Loucy (cell line): ENCODE measurements at regions not wholly inside any gene's neighbourhood (a gene's known extent, or its start where the extent isn't known, plus 50 kb on each side); places are given as distances from the start of the nearest gene placed in this dataset.

Experiments used
- H2AFZ ChIP-seq: fragments of 200-600 bp; sonication (generic); 2 replicates; pipeline ENCODE4 v1.6.0; 2016; ENCODE audit warnings: antibody characterized with exemption, mild to moderate bottlenecking, low read length, moderate library complexity
- H3F3A ChIP-seq: fragments of 200-600 bp; 2 replicates; pipeline ENCODE4 v1.6.0; 2016; ENCODE audit warnings: antibody characterized with exemption, low read depth, mild to moderate bottlenecking
- H3K27me3 ChIP-seq: fragments of 200-600 bp; sonication (generic); 2 replicates; pipeline ENCODE4 v1.6.1; 2014; ENCODE audit warnings: low read length, mild to moderate bottlenecking; ENCODE audit not compliant: insufficient read depth, poor library complexity, severe bottlenecking
- H3K36me3 ChIP-seq: fragments of 200-600 bp; sonication (generic); 2 replicates; pipeline ENCODE4 v1.6.1; 2016; ENCODE audit warnings: low read length; ENCODE audit not compliant: insufficient read depth
- H3K4me1 ChIP-seq: fragments of 200-600 bp; sonication (generic); 2 replicates; pipeline ENCODE4 v1.5.1; 2014; ENCODE audit warnings: low read length, mild to moderate bottlenecking; ENCODE audit not compliant: insufficient read depth, poor library complexity, severe bottlenecking
- H3K4me2 ChIP-seq: fragments of 200-600 bp; sonication (generic); 2 replicates; pipeline ENCODE4 v1.6.0; 2014; ENCODE audit warnings: antibody characterized with exemption, low read length, low read depth, mild to moderate bottlenecking; ENCODE audit not compliant: poor library complexity, severe bottlenecking
- H3K4me3 ChIP-seq: fragments of 200-600 bp; sonication (generic); 2 replicates; pipeline ENCODE4 v1.5.1; 2014; ENCODE audit warnings: low read length, mild to moderate bottlenecking, mixed read lengths; ENCODE audit not compliant: poor library complexity, severe bottlenecking
- H3K79me2 ChIP-seq: fragments of 200-600 bp; sonication (generic); 2 replicates; pipeline ENCODE4 v1.6.1; 2014; ENCODE audit warnings: low read length; ENCODE audit not compliant: insufficient read depth
- H3K9ac ChIP-seq: fragments of 200-600 bp; sonication (generic); 2 replicates; pipeline ENCODE4 v1.6.0; 2014; ENCODE audit warnings: mild to moderate bottlenecking, low read depth, low read length, moderate library complexity; ENCODE audit not compliant: poor library complexity, severe bottlenecking
- H3K9me2 ChIP-seq: fragments of 200-600 bp; sonication (generic); replicated peaks from 2 replicates; pipeline ENCODE4 v1.6.1; 2016; ENCODE audit warnings: low read depth, low read length, mixed read lengths
- H3K9me3 ChIP-seq: fragments of 200-600 bp; sonication (generic); 2 replicates; pipeline ENCODE4 v1.6.1; 2014; ENCODE audit warnings: mild to moderate bottlenecking, antibody characterized with exemption, low read length, low read depth; ENCODE audit not compliant: insufficient read depth
- H4K20me1 ChIP-seq: fragments of 200-600 bp; sonication (generic); 2 replicates; pipeline ENCODE4 v1.6.0; 2014; ENCODE audit warnings: antibody characterized with exemption, low read length, mild to moderate bottlenecking; ENCODE audit not compliant: insufficient read depth, poor library complexity, severe bottlenecking
- EZH2phosphoT487 ChIP-seq: fragments of 200-600 bp; IDR thresholded peaks from 2 replicates; pipeline ENCODE4 v1.6.1; 2018; ENCODE audit warnings: antibody characterized with exemption, mild to moderate bottlenecking, moderate library complexity, borderline replicate concordance
- TF ChIP-seq, protein P1 (sequence below): fragments of 200-600 bp; sonication (generic); conservative IDR thresholded peaks from 2 replicates; pipeline ENCODE4 v1.5.1; 2014; ENCODE audit warnings: mild to moderate bottlenecking, antibody characterized with exemption, low read length

DNA sequence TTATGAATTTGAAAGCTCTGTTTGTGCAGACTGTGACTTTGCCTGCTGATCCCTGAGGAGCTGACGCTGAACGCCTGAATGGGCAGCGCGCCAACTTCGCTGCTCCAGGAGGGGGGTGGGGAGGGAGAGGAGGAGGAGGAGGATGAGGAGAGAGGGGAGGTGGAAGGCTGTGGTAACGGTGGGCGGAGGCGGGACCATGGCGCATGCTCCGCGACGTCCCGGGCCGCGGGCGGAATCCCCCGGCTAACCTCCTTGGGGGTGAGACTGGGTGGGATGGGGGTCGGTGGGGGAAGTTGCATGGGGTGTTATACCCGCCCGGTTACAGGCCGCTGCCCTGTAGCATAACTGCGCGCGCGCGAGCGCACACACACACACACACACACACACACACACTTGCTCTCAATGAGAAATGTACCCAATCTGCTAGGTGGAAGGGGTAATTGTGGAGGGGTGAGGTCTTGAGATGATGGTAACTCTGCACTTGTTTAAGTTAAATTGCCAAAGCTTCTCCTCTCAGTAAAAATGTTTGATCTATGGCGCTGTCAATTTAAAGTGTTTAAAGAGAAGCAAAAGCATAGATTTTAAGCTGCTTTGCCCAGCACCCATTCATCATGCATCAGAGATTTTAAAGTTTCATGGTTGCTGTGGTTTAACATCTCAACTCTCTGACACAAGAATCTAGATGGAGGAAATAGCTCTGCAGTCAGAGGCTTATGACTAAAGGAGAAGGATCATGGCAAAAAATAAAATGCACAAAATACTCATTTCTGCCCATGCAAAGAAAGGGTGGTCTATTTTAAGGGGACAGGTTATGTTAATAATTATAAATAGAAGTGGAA, 76.6 kb upstream of the TBCA start:
- H4K20me1 ChIP-seq, result no peaks in the 10 kb centered on the region
- H3K9me3 ChIP-seq, result no peaks in the 10 kb centered on the region
- peak overlapping the region; percentile 24 for H3K4me3 ChIP-seq
- no peaks in the 10 kb centered on the region for H3F3A ChIP-seq
- no peaks in the 10 kb centered on the region for H3K36me3 ChIP-seq
- H3K9me2 ChIP-seq, result no peaks in the 10 kb centered on the region
- peaks cover 14% of the 10 kb centered on the region for H3K4me1 ChIP-seq
- no peak overlapping the region for H3K9ac ChIP-seq
- H3K27me3 ChIP-seq, result no peaks in the 10 kb centered on the region
- no peak for TF ChIP-seq EZH2phosphoT487
- TF ChIP-seq, protein P1, sequence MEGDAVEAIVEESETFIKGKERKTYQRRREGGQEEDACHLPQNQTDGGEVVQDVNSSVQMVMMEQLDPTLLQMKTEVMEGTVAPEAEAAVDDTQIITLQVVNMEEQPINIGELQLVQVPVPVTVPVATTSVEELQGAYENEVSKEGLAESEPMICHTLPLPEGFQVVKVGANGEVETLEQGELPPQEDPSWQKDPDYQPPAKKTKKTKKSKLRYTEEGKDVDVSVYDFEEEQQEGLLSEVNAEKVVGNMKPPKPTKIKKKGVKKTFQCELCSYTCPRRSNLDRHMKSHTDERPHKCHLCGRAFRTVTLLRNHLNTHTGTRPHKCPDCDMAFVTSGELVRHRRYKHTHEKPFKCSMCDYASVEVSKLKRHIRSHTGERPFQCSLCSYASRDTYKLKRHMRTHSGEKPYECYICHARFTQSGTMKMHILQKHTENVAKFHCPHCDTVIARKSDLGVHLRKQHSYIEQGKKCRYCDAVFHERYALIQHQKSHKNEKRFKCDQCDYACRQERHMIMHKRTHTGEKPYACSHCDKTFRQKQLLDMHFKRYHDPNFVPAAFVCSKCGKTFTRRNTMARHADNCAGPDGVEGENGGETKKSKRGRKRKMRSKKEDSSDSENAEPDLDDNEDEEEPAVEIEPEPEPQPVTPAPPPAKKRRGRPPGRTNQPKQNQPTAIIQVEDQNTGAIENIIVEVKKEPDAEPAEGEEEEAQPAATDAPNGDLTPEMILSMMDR, result no peak
- H3K79me2 ChIP-seq, result no peaks in the 10 kb centered on the region
- no peak overlapping the region for H2AFZ ChIP-seq
- H3K4me2 ChIP-seq, result peak overlapping the region; percentile 45

DNA sequence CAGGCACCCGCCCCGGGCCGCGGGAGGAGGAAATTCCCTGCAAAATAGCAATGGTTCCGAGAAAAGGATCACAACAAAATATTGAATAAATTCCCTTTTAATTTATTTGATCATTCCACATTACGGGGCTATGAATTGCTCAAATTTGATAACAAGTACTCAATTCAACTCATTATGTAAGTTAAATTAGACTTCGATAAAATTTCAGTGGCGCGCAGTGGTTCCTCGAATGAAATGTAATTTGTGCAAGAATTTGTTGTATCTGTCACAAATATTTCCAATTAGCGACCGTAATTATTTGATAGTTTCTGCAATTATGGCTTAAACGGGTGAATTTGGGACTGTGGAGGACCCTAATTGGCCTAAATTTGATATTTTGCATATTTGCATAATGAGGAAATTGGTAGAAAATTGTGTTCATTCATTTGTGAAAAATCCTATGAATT, 76.0 kb upstream of the TBCA start:
- H3F3A ChIP-seq, result no peaks in the 10 kb centered on the region
- H4K20me1 ChIP-seq, result no peaks in the 10 kb centered on the region
- TF ChIP-seq, protein P1, result no peak
- no peak for TF ChIP-seq EZH2phosphoT487
- H3K4me3 ChIP-seq, result no peak overlapping the region
- no peaks in the 10 kb centered on the region for H3K9me2 ChIP-seq
- no peak overlapping the region for H2AFZ ChIP-seq
- no peaks in the 10 kb centered on the region for H3K36me3 ChIP-seq
- H3K79me2 ChIP-seq, result no peaks in the 10 kb centered on the region
- H3K9me3 ChIP-seq, result no peaks in the 10 kb centered on the region
- no peak overlapping the region for H3K9ac ChIP-seq
- H3K4me1 ChIP-seq, result peaks cover 14% of the 10 kb centered on the region
- no peak overlapping the region for H3K4me2 ChIP-seq
- no peaks in the 10 kb centered on the region for H3K27me3 ChIP-seq

DNA sequence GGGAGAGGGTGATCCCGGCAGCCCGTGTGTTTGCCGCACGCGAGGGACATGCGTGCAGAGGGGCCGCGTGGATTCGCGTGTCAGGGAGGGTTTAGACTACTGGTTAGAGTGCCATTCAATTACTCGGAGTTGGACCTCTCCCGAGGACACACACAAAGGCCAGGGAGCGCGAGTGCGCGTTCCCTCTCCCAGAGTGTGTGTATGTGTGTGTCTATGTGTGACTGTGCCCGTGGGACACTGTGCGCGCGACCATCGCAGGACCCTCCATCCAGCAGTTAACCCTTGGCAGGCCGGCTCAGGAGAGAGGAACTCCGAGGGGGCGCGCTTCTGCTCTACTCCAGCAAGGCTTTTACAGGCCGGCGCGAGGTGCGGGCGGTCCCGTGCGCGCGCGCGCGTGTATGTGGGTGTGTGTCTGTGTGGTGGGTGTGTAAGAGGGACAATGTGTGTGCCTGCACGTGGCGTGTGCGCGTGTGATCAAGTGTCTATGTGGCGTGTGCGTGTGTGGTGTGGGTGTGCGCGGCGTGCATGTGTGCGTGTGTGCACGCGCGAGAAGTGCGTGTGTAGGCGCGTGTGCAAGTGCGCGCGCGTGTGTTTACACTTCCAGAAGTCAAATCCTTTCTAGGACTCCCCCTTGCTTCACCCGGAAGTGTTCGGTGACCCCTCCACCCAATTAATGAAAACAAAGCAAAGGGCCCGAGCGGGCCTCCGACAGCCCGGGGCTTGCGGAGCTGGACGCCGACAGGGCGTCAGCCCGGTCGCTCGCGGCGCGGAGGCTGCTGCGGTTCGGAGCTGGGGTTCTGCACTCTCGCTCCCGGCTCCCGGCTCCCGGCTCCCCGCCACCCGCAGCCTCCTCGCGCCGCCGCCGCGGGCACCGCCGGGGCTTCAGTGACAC, 75.3 kb upstream of the TBCA start:
- Histone ChIP-seq H2AFZ (no peak overlapping the region), H3K79me2 (no peaks in the 10 kb centered on the region), H3K4me2 (no peak overlapping the region), H3F3A (no peaks in the 10 kb centered on the region), H3K4me3 (no peak overlapping the region), H3K36me3 (no peaks in the 10 kb centered on the region), H3K27me3 (no peaks in the 10 kb centered on the region), H3K9me2 (no peaks in the 10 kb centered on the region), H3K4me1 (peaks cover 14% of the 10 kb centered on the region), H4K20me1 (no peaks in the 10 kb centered on the region), H3K9me3 (no peaks in the 10 kb centered on the region), H3K9ac (no peak overlapping the region)
- no peak for TF ChIP-seq EZH2phosphoT487
- TF ChIP-seq, protein P1, result no peak
